ENCODE measurements at regions not wholly inside any gene's neighbourhood (a gene's known extent, or its start where the extent isn't known, plus 50 kb on each side); places are given as distances from the start of the nearest gene placed in this dataset.

DNA sequence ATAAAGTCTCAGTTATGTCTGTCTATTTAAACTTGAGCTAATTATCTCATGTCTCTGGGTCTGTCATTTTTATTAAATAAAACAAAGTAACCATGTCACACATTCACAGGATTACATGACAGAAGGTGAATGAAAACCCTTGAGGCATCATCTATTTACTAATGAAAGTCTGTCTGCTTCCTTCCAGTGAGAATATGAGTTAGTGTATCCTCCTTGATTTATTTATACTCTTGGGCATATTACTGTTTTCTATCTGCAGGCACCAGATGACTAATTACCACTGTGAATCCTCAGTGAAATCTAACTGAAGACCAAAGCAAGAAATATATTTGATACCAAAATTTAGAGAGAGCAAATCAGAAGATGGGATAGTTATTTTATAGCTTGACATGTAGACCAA lies 163.7 kb downstream of the CDC14C start:
- TF ChIP-seq, protein P1, sequence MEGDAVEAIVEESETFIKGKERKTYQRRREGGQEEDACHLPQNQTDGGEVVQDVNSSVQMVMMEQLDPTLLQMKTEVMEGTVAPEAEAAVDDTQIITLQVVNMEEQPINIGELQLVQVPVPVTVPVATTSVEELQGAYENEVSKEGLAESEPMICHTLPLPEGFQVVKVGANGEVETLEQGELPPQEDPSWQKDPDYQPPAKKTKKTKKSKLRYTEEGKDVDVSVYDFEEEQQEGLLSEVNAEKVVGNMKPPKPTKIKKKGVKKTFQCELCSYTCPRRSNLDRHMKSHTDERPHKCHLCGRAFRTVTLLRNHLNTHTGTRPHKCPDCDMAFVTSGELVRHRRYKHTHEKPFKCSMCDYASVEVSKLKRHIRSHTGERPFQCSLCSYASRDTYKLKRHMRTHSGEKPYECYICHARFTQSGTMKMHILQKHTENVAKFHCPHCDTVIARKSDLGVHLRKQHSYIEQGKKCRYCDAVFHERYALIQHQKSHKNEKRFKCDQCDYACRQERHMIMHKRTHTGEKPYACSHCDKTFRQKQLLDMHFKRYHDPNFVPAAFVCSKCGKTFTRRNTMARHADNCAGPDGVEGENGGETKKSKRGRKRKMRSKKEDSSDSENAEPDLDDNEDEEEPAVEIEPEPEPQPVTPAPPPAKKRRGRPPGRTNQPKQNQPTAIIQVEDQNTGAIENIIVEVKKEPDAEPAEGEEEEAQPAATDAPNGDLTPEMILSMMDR (IDR thresholded peaks at IDR 0.05) = no peak
- TF ChIP-seq ZFX (IDR thresholded peaks at IDR 0.05; ENCODE audit: borderline replicate concordance) = no peak

Data from 22Rv1 (cell line).